GM12874 (cell line): ENCODE measurements at regions not wholly inside any gene's neighbourhood (a gene's known extent, or its start where the extent isn't known, plus 50 kb on each side); places are given as distances from the start of the nearest gene placed in this dataset.

Source experiments
- TF ChIP-seq, protein P1 (sequence below): IDR thresholded peaks from 2 replicates; pipeline ENCODE4 v1.5.1; 2011; ENCODE audit warnings: low read depth, mild to moderate bottlenecking, control low read depth, low read length, moderate library complexity; ENCODE audit not compliant: insufficient read depth

- TF ChIP-seq, protein P1, sequence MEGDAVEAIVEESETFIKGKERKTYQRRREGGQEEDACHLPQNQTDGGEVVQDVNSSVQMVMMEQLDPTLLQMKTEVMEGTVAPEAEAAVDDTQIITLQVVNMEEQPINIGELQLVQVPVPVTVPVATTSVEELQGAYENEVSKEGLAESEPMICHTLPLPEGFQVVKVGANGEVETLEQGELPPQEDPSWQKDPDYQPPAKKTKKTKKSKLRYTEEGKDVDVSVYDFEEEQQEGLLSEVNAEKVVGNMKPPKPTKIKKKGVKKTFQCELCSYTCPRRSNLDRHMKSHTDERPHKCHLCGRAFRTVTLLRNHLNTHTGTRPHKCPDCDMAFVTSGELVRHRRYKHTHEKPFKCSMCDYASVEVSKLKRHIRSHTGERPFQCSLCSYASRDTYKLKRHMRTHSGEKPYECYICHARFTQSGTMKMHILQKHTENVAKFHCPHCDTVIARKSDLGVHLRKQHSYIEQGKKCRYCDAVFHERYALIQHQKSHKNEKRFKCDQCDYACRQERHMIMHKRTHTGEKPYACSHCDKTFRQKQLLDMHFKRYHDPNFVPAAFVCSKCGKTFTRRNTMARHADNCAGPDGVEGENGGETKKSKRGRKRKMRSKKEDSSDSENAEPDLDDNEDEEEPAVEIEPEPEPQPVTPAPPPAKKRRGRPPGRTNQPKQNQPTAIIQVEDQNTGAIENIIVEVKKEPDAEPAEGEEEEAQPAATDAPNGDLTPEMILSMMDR = no peak
Measured at GRCh38 chr12:107859367-107859766, 84.9 kb downstream of the ASCL4 start.

- TF ChIP-seq, protein P1 = no peak
Measured at GRCh38 chr12:107864235-107864634, 89.7 kb downstream of the ASCL4 start.

- TF ChIP-seq, protein P1 = no peak
Measured at GRCh38 chr12:107873223-107873622, 98.7 kb downstream of the ASCL4 start.

DNA sequence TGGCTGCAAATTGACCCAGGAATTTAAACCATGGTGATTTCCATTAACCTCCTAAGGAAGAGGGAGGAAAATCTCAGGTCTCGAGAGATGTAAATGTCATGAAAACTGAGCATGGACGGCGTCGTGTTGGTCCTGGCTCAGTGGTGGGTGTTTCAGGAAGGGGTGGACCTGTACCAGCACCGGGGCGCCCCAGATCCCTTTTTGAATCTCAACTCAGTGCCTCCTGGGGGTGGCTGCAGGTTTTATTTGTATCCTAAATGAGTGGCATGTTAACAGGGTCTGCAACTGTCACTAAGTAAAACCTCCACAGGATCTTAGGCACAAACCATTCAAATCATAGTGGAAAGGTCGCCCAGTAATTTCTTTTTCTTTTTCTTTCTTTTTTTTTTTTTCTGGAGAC lies 101.3 kb downstream of the ASCL4 start:
- TF ChIP-seq, protein P1 = no peak

- TF ChIP-seq, protein P1 = peak; percentile 70
Measured at GRCh38 chr12:107884769-107885694, 110.5 kb downstream of the ASCL4 start.

GRCh38 chr12:107888789-107889188 lies 114.3 kb downstream of the ASCL4 start:
- TF ChIP-seq, protein P1 = no peak

GRCh38 chr12:107891967-107892366 lies 117.5 kb downstream of the ASCL4 start:
- TF ChIP-seq, protein P1 = peak; percentile 48; the same call in 1 of the 2 replicates
